HUES48 (cell line): ENCODE measurements at regions not wholly inside any gene's neighbourhood (a gene's known extent, or its start where the extent isn't known, plus 50 kb on each side); places are given as distances from the start of the nearest gene placed in this dataset.

Experiments
- H3K27ac ChIP-seq: one replicate; pipeline ENCODE4 v1.7.0; 2013; ENCODE audit warnings: low read depth, low read length, inconsistent platforms
- H3K27me3 ChIP-seq: 2 replicates; pipeline ENCODE4 v1.6.1; 2013; ENCODE audit warnings: mild to moderate bottlenecking, low read length; ENCODE audit not compliant: control insufficient read depth, insufficient read depth
- H3K36me3 ChIP-seq: 2 replicates; pipeline ENCODE4 v1.6.1; 2013; ENCODE audit warnings: low read length; ENCODE audit not compliant: control insufficient read depth, insufficient read depth
- H3K4me1 ChIP-seq: 2 replicates; pipeline ENCODE4 v1.6.1; 2013; ENCODE audit warnings: mild to moderate bottlenecking, low read length; ENCODE audit not compliant: control insufficient read depth, insufficient read depth
- H3K4me3 ChIP-seq: 2 replicates; pipeline ENCODE4 v1.5.1; 2013; ENCODE audit warnings: mild to moderate bottlenecking, low read depth, low read length
- H3K9ac ChIP-seq: 2 replicates; pipeline ENCODE4 v1.6.1; 2013; ENCODE audit warnings: mild to moderate bottlenecking, low read depth, low read length, moderate library complexity
- H3K9me3 ChIP-seq: 2 replicates; pipeline ENCODE4 v1.6.1; 2013; ENCODE audit warnings: low read length; ENCODE audit not compliant: control insufficient read depth, insufficient read depth

- no peaks in the 10 kb centered on the region for H3K36me3 ChIP-seq
- H3K27ac ChIP-seq, result no peak overlapping the region
- H3K27me3 ChIP-seq, result no peaks in the 10 kb centered on the region
- no peak overlapping the region for H3K9ac ChIP-seq
- no peaks in the 10 kb centered on the region for H3K9me3 ChIP-seq
- no peak overlapping the region for H3K4me3 ChIP-seq
- no peaks in the 10 kb centered on the region for H3K4me1 ChIP-seq
These were observed 92.6 kb downstream of the RPS29 start for GRCh38 chr14:49493557-49493956.

- Histone ChIP-seq H3K36me3 (no peaks in the 10 kb centered on the region), H3K9ac (no peak overlapping the region), H3K4me1 (no peaks in the 10 kb centered on the region), H3K27me3 (no peaks in the 10 kb centered on the region), H3K9me3 (no peaks in the 10 kb centered on the region), H3K27ac (no peak overlapping the region), H3K4me3 (no peak overlapping the region)
These were observed 94.0 kb downstream of the RPS29 start for GRCh38 chr14:49492151-49492550.

GRCh38 chr14:49489341-49489740 is 96.8 kb downstream of the RPS29 start:
- Histone ChIP-seq H3K9ac (no peak overlapping the region), H3K27ac (no peak overlapping the region)

GRCh38 chr14:49487238-49487637 is 98.9 kb downstream of the RPS29 start:
- no peak overlapping the region for H3K27ac ChIP-seq
- H3K27me3 ChIP-seq, result no peaks in the 10 kb centered on the region
- no peaks in the 10 kb centered on the region; the same call in 1 of the 2 replicates for H3K4me1 ChIP-seq
- no peaks in the 10 kb centered on the region for H3K36me3 ChIP-seq
- no peak overlapping the region for H3K4me3 ChIP-seq
- H3K9ac ChIP-seq, result no peak overlapping the region
- no peaks in the 10 kb centered on the region for H3K9me3 ChIP-seq

More at GRCh38 chr14:49489341-49489740, 96.8 kb downstream of the RPS29 start:
- no peak overlapping the region for H3K4me3 ChIP-seq
- no peaks in the 10 kb centered on the region; the same call in 1 of the 2 replicates for H3K4me1 ChIP-seq
- no peaks in the 10 kb centered on the region for H3K27me3 ChIP-seq
- no peaks in the 10 kb centered on the region for H3K36me3 ChIP-seq
- no peaks in the 10 kb centered on the region for H3K9me3 ChIP-seq

GRCh38 chr14:49485290-49485689 is 100.9 kb downstream of the RPS29 start:
- Histone ChIP-seq H3K4me1 (no peaks in the 10 kb centered on the region; the same call in 1 of the 2 replicates), H3K9ac (no peak overlapping the region), H3K9me3 (no peaks in the 10 kb centered on the region), H3K27me3 (no peaks in the 10 kb centered on the region), H3K36me3 (no peaks in the 10 kb centered on the region), H3K4me3 (no peak overlapping the region), H3K27ac (no peak overlapping the region)

GRCh38 chr14:49484180-49484579 is 102.0 kb downstream of the RPS29 start:
- H3K9ac ChIP-seq, result no peak overlapping the region
- H3K4me3 ChIP-seq, result no peak overlapping the region
- H3K27me3 ChIP-seq, result no peaks in the 10 kb centered on the region
- H3K27ac ChIP-seq, result no peak overlapping the region
- no peaks in the 10 kb centered on the region; the same call in 1 of the 2 replicates for H3K4me1 ChIP-seq
- no peaks in the 10 kb centered on the region for H3K9me3 ChIP-seq
- H3K36me3 ChIP-seq, result no peaks in the 10 kb centered on the region

GRCh38 chr14:49483268-49483667 is 102.9 kb downstream of the RPS29 start:
- H3K9ac ChIP-seq, result no peak overlapping the region
- H3K4me3 ChIP-seq, result no peak overlapping the region
- no peaks in the 10 kb centered on the region for H3K27me3 ChIP-seq
- H3K9me3 ChIP-seq, result no peaks in the 10 kb centered on the region
- H3K4me1 ChIP-seq, result no peaks in the 10 kb centered on the region; the same call in 1 of the 2 replicates
- no peaks in the 10 kb centered on the region for H3K36me3 ChIP-seq
- no peak overlapping the region for H3K27ac ChIP-seq

GRCh38 chr14:49480979-49481498 is 105.1 kb downstream of the RPS29 start:
- Histone ChIP-seq H3K27me3 (no peaks in the 10 kb centered on the region), H3K27ac (no peak overlapping the region)

GRCh38 chr14:49480053-49480760 is 106.0 kb downstream of the RPS29 start:
- Histone ChIP-seq H3K9ac (no peak overlapping the region), H3K4me3 (no peak overlapping the region), H3K4me1 (no peaks in the 10 kb centered on the region; the same call in 1 of the 2 replicates), H3K27ac (no peak overlapping the region), H3K9me3 (no peaks in the 10 kb centered on the region), H3K36me3 (no peaks in the 10 kb centered on the region), H3K27me3 (no peaks in the 10 kb centered on the region)

More at GRCh38 chr14:49480979-49481498, 105.1 kb downstream of the RPS29 start:
- Histone ChIP-seq H3K9ac (no peak overlapping the region), H3K4me1 (no peaks in the 10 kb centered on the region; the same call in 1 of the 2 replicates), H3K9me3 (no peaks in the 10 kb centered on the region), H3K36me3 (no peaks in the 10 kb centered on the region), H3K4me3 (no peak overlapping the region)

- no peak overlapping the region for H3K9ac ChIP-seq
- no peak overlapping the region for H3K27ac ChIP-seq
These were observed 106.7 kb downstream of the RPS29 start for GRCh38 chr14:49479432-49479831.

GRCh38 chr14:49478784-49479183 is 107.4 kb downstream of the RPS29 start:
- Histone ChIP-seq H3K27me3 (no peaks in the 10 kb centered on the region), H3K9ac (no peak overlapping the region), H3K4me1 (no peaks in the 10 kb centered on the region), H3K36me3 (no peaks in the 10 kb centered on the region), H3K4me3 (no peak overlapping the region), H3K9me3 (no peaks in the 10 kb centered on the region), H3K27ac (no peak overlapping the region)

More at GRCh38 chr14:49479432-49479831, 106.7 kb downstream of the RPS29 start:
- H3K4me1 ChIP-seq, result no peaks in the 10 kb centered on the region
- H3K36me3 ChIP-seq, result no peaks in the 10 kb centered on the region
- H3K27me3 ChIP-seq, result no peaks in the 10 kb centered on the region
- H3K9me3 ChIP-seq, result no peaks in the 10 kb centered on the region
- no peak overlapping the region for H3K4me3 ChIP-seq
